Psoas muscle (tissue), 7 donors: ENCODE measurements at regions not wholly inside any gene's neighbourhood (a gene's known extent, or its start where the extent isn't known, plus 50 kb on each side); places are given as distances from the start of the nearest gene placed in this dataset.

Experiments used
- ATAC-seq, 4 donors: fragments of 200-7000 bp; cut with Tn5 transposase; one replicate each; pipeline ENCODE4 v1.9.1; 2020; ENCODE audit warnings: moderate library complexity in 3 of 4, mild to moderate bottlenecking in 2 of 4
- DNase-seq, 2 donors: peaks; one replicate each; pipeline ENCODE4 v3.0.0-alpha.2; 2020
- H3K27ac ChIP-seq: fragments of 200-600 bp; one replicate; pipeline ENCODE4 v1.8.0; 2022
- H3K27me3 ChIP-seq, 3 donors: fragments of 200-600 bp in 1 of 3; one replicate each; pipeline versions ENCODE4 v1.6.1 to v1.8.0; 2013 to 2022; ENCODE audit warnings: low read length in 2 of 3, mild to moderate bottlenecking in 2 of 3, moderate library complexity in 1 of 3; ENCODE audit not compliant: insufficient read depth in 3 of 3
- H3K36me3 ChIP-seq, 2 donors: fragments of 200-600 bp in 1 of 2; one replicate each; pipeline versions ENCODE4 v1.6.1 to v1.8.0; 2013 to 2022; ENCODE audit warnings: low read depth in 1 of 2, mild to moderate bottlenecking in 1 of 2, moderate library complexity in 1 of 2; ENCODE audit not compliant: insufficient read depth in 1 of 2
- H3K4me1 ChIP-seq: fragments of 200-600 bp; one replicate; pipeline ENCODE4 v1.8.0; 2022
- H3K4me3 ChIP-seq: fragments of 200-600 bp; one replicate; pipeline ENCODE4 v1.8.0; 2022; ENCODE audit warnings: mild to moderate bottlenecking
- H3K9me3 ChIP-seq: fragments of 200-600 bp; one replicate; pipeline ENCODE4 v1.8.0; 2022
- WGBS, 3 donors: extraction: QIAGEN DNeasy Blood & Tissue Kit; methylation state at CpG; one replicate each; pipeline versions ENCODE4 v1.1.6 to v1.1.7; 2013; 5-methylcytosine and 5-hydroxymethylcytosine counted together
- intact Hi-C, 2 donors: fragments of 100-400 bp; cut with DNase I; formaldehyde crosslinking; loops; one replicate each; pipeline versions ENCODE4 v1.11.0 to v1.14.2; 2022
- TF ChIP-seq, protein P1 (sequence below): fragments of 200-600 bp; IDR thresholded peaks from one replicate; pipeline ENCODE4 v1.8.0; 2022; ENCODE audit warnings: antibody characterized with exemption
- donor health status: healthy with polysubstance abuse.
- donor health status: DM: no; HTN: no; CAD: no; lungs with moderate emphysema.
- donor health status: Bipolar disorder and iron deficiency.
- donor health status: healthy.
- donor health status: DM: yes; HTN: yes; CAD: no.
- donor health status: DM: no; HTN: no; CAD: no.
- donor health status: DM: yes; HTN: yes; CAD: no.

DNA sequence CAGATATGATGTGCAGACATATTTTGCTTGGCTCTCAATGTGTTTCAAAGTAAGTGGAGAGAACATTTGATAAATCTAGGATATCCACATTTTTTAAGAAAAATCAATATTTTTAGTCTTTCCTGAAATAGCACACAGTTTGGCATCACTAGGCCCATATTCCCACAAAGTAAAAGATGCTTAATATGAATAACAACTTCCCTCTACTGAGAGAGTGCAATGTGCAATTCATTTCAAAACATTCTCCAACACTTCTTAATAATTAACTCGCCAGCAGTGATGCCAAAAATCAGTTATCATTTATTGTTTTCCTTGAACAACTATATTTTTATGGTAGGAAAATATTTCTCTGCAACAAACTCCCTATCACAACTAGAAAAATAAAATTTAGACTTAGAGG, 800.2 kb upstream of the MBL2 start:
- Histone ChIP-seq H3K27me3 (no peaks in the 10 kb centered on the region), H3K36me3 (no peaks in the 10 kb centered on the region), H3K9me3 (no peaks in the 10 kb centered on the region), H3K4me3 (no peak overlapping the region), H3K27ac (no peak overlapping the region), H3K4me1 (no peaks in the 10 kb centered on the region)
- intact Hi-C loops = no loop called here
- DNase-seq (no peak), ATAC-seq (no peak)
- TF ChIP-seq, protein P1, sequence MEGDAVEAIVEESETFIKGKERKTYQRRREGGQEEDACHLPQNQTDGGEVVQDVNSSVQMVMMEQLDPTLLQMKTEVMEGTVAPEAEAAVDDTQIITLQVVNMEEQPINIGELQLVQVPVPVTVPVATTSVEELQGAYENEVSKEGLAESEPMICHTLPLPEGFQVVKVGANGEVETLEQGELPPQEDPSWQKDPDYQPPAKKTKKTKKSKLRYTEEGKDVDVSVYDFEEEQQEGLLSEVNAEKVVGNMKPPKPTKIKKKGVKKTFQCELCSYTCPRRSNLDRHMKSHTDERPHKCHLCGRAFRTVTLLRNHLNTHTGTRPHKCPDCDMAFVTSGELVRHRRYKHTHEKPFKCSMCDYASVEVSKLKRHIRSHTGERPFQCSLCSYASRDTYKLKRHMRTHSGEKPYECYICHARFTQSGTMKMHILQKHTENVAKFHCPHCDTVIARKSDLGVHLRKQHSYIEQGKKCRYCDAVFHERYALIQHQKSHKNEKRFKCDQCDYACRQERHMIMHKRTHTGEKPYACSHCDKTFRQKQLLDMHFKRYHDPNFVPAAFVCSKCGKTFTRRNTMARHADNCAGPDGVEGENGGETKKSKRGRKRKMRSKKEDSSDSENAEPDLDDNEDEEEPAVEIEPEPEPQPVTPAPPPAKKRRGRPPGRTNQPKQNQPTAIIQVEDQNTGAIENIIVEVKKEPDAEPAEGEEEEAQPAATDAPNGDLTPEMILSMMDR = no peak
- 59 to 79% (median 60%) methylated on average over 1 of the region's 1 CpG for WGBS, 3 donors

DNA sequence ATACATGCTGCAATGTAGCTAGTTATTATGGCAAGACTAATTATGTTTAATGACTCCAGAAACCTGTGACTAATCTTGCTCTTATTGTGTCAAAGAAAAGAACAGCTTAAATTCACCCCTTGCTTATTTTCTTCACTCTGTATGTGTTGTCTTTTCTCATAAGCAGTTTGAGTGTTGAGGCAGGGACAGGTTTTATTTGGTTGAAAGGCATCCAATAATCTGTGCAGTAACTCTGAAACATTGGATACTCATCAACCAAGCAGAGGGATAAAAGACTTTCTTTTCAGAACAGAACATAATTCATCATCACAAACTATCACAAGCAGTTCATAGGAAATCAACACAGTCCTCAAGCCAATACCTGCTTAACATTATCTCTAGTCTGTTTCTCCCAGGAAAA, 797.6 kb upstream of the MBL2 start:
- H3K36me3 ChIP-seq = no peaks in the 10 kb centered on the region
- H3K9me3 ChIP-seq = no peaks in the 10 kb centered on the region
- no peak overlapping the region for H3K27ac ChIP-seq
- intact Hi-C loops = no loop called here
- TF ChIP-seq, protein P1 = no peak
- H3K27me3 ChIP-seq = no peaks in the 10 kb centered on the region
- H3K4me1 ChIP-seq = no peaks in the 10 kb centered on the region
- ATAC-seq (no peak), DNase-seq (no peak)
- no peak overlapping the region for H3K4me3 ChIP-seq

DNA sequence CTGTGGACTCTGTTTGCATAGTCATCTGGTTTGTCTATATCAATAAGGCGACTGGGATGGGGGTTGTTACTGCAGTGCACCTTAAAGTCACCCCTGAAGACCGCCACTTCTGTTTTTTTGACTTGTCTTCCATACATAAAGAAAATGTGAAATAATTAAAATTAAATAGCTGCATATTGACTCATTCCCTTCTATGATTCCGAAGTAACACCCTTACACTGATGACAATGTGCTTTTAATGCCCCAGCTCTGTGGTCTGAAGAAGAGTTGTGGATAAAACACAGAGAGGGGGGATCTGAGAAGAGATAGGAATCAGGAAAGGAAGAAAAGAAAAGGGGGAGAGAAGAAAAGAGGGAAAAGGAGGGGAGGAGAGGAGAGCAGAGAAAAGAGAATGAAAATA, 796.9 kb upstream of the MBL2 start:
- TF ChIP-seq, protein P1 = no peak
- no peak for DNase-seq
- Histone ChIP-seq H3K36me3 (no peaks in the 10 kb centered on the region), H3K4me1 (no peaks in the 10 kb centered on the region), H3K9me3 (no peaks in the 10 kb centered on the region), H3K27me3 (no peaks in the 10 kb centered on the region), H3K4me3 (no peak overlapping the region), H3K27ac (no peak overlapping the region)
- intact Hi-C loops = no loop called here
- WGBS, 3 donors = 72 to 83% (median 78%) methylated on average over 3 of the region's 3 CpGs
- no peak for ATAC-seq

DNA sequence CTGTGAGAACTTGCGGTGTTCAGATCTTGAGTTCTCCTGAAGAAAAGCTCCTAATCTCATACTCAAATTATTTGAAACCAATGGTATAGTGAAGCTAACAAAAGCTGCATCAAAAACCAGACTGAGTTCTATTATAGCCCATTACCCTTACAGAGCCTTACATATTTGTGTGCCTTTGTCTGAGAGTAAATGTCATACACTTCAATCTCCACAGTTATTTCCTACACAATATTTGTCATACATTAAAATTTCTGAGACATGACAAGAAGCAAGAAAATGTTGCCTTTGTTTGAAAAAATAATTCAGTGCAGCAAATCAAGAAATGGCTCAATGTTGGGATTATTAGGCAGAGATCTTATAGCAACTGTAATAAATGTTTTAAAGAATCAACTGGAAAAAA, 776.1 kb upstream of the MBL2 start:
- no peaks in the 10 kb centered on the region for H3K27me3 ChIP-seq
- no peaks in the 10 kb centered on the region for H3K36me3 ChIP-seq
- no peak overlapping the region for H3K4me3 ChIP-seq
- DNase-seq (no peak), ATAC-seq (no peak)
- H3K9me3 ChIP-seq = no peaks in the 10 kb centered on the region
- 91 to 93% (median 93%) methylated on average over 1 of the region's 1 CpG for WGBS, 3 donors
- TF ChIP-seq, protein P1 = no peak
- no peaks in the 10 kb centered on the region for H3K4me1 ChIP-seq
- H3K27ac ChIP-seq = no peak overlapping the region
- intact Hi-C loops = no loop called here

DNA sequence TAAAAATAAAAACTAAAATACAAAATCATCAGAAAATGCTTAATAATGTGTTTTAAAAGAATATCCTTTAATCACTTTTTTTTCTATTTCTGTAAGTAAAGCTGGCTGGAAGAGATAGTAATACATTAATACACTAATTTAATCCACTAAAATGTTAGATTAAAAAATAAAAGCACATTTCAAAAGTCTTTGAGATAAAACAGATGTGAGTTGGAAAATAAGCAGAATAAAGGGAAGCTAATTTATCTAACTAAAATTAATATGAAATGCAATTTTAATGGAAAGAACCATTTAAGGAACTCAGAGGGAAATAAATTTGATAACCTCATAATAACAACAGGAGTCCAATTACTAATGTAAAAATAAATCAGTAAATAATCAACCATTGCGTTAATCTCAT, 774.8 kb upstream of the MBL2 start:
- DNase-seq (no peak), ATAC-seq (no peak)
- Histone ChIP-seq H3K27ac (no peak overlapping the region), H3K36me3 (no peaks in the 10 kb centered on the region), H3K9me3 (no peaks in the 10 kb centered on the region), H3K4me1 (no peaks in the 10 kb centered on the region), H3K27me3 (no peaks in the 10 kb centered on the region), H3K4me3 (no peak overlapping the region)
- intact Hi-C loops = no loop called here
- TF ChIP-seq, protein P1 = no peak
- 87 to 98% (median 98%) methylated on average over 1 of the region's 1 CpG for WGBS, 3 donors
